ENCODE measurements at regions not wholly inside any gene's neighbourhood (a gene's known extent, or its start where the extent isn't known, plus 50 kb on each side); places are given as distances from the start of the nearest gene placed in this dataset.
A peak's percentile ranks its signal among the peaks of the same experiment; 100 is the strongest.
"Not testable (repeated sequence)": the region's sequence is repeated elsewhere in the genome, so short reads cannot be mapped to it uniquely, and the experiment has no call there.

GRCh38 chr14:35929186-35929585, 103.0 kb downstream of the BRMS1L start:
- Histone ChIP-seq H3K4me1 (ENCODE audit: insufficient read depth, low read length) (peaks cover 16% of the 10 kb centered on the region), H3K27ac (ENCODE audit: low read depth, low read length) (no peak overlapping the region), H3K27me3 (ENCODE audit: insufficient read depth, low read length) (no peaks in the 10 kb centered on the region), H3K36me3 (ENCODE audit: insufficient read depth, low read length) (no peaks in the 10 kb centered on the region), H3K4me3 (ENCODE audit: low read length in 2 of 2) (no peak overlapping the region), H3K9me3 (ENCODE audit: control insufficient read depth in 1 of 2, low read length in 2 of 2) (no peaks in the 10 kb centered on the region)
- CTCF ChIA-PET (ENCODE audit: partially characterized antibody): no interaction called here
- peaks cover 0 to 4% (median 0%) of the 10 kb centered on the region in 8 donors for H3K9me3 Mint-ChIP-seq
- no peak overlapping the region for H3K4me3 Mint-ChIP-seq
- peaks cover 0 to 2% of the 10 kb centered on the region in 2 donors for H3K27me3 Mint-ChIP-seq
- H3K36me3 Mint-ChIP-seq: no peaks in the 10 kb centered on the region
- H3K27ac Mint-ChIP-seq: no peak overlapping the region
- no peak for DNase-seq
- peaks cover 8 to 15% (median 13%) of the 10 kb centered on the region in 4 donors for H3K4me1 Mint-ChIP-seq
- intact Hi-C loops (cut with micrococcal nuclease): no loop called here
- POLR2A ChIA-PET (ENCODE audit: partially characterized antibody): no interaction called here

GRCh38 chr14:35927727-35928126, 101.6 kb downstream of the BRMS1L start:
- H3K36me3 Mint-ChIP-seq: no peaks in the 10 kb centered on the region
- peaks cover 8% of the 10 kb centered on the region for H3K4me1 ChIP-seq (ENCODE audit: insufficient read depth, low read length)
- CTCF ChIA-PET (ENCODE audit: partially characterized antibody): interaction anchor here (0.8 to 1.8 kb wide), 2 partner anchors 15 to 44 kb away, joined by 3 to 4 read pairs; no protein-coding TSS in a partner anchor
- no peaks in the 10 kb centered on the region for H3K27me3 ChIP-seq (ENCODE audit: insufficient read depth, low read length)
- H3K27ac ChIP-seq (ENCODE audit: low read depth, low read length): no peak overlapping the region
- POLR2A ChIA-PET (ENCODE audit: partially characterized antibody): no interaction called here
- peaks cover 0 to 2% of the 10 kb centered on the region in 2 donors for H3K27me3 Mint-ChIP-seq
- peaks cover 0 to 3% (median 0%) of the 10 kb centered on the region in 8 donors for H3K9me3 Mint-ChIP-seq
- H3K36me3 ChIP-seq (ENCODE audit: insufficient read depth, low read length): no peaks in the 10 kb centered on the region
- no peak for DNase-seq
- H3K27ac Mint-ChIP-seq: no peak overlapping the region
- no peak overlapping the region for H3K4me3 ChIP-seq (ENCODE audit: low read length in 2 of 2)
- H3K4me3 Mint-ChIP-seq: no peak overlapping the region
- H3K4me1 Mint-ChIP-seq: peaks cover 6 to 9% (median 8%) of the 10 kb centered on the region in 4 donors
- H3K9me3 ChIP-seq (ENCODE audit: control insufficient read depth in 1 of 2, low read length in 2 of 2): no peaks in the 10 kb centered on the region
- intact Hi-C loops (cut with micrococcal nuclease): no loop called here

- Mint-ChIP-seq H3K27ac (no peak overlapping the region), H3K4me3 (no peak overlapping the region), H3K4me1 (no peaks in the 10 kb centered on the region), H3K9me3 (peaks cover 0 to 6% (median 3%) of the 10 kb centered on the region in 8 donors), H3K27me3 (peaks cover 0 to 2% of the 10 kb centered on the region in 2 donors), H3K36me3 (no peaks in the 10 kb centered on the region)
- H3K4me1 ChIP-seq (ENCODE audit: insufficient read depth, low read length): no peaks in the 10 kb centered on the region
- intact Hi-C loops (cut with micrococcal nuclease): no loop called here
- no peaks in the 10 kb centered on the region for H3K36me3 ChIP-seq (ENCODE audit: insufficient read depth, low read length)
- POLR2A ChIA-PET (ENCODE audit: partially characterized antibody): no interaction called here
- no peak for DNase-seq
- no peaks in the 10 kb centered on the region for H3K9me3 ChIP-seq (ENCODE audit: control insufficient read depth in 1 of 2, low read length in 2 of 2)
- H3K27ac ChIP-seq (ENCODE audit: low read depth, low read length): no peak overlapping the region
- H3K27me3 ChIP-seq (ENCODE audit: insufficient read depth, low read length): no peaks in the 10 kb centered on the region
- no peak overlapping the region for H3K4me3 ChIP-seq (ENCODE audit: low read length in 2 of 2)
- CTCF ChIA-PET (ENCODE audit: partially characterized antibody): no interaction called here
Measured at GRCh38 chr14:35925319-35925718, 99.2 kb downstream of the BRMS1L start.

GRCh38 chr14:35922590-35922989, 96.5 kb downstream of the BRMS1L start:
- H3K27ac Mint-ChIP-seq; H3K36me3 ChIP-seq (ENCODE audit: insufficient read depth, low read length); H3K9me3 ChIP-seq (ENCODE audit: control insufficient read depth in 1 of 2, low read length in 2 of 2); CTCF ChIA-PET (ENCODE audit: partially characterized antibody); H3K4me1 Mint-ChIP-seq; H3K4me3 ChIP-seq (ENCODE audit: low read length in 2 of 2); H3K27me3 Mint-ChIP-seq; DNase-seq; H3K36me3 Mint-ChIP-seq; intact Hi-C loops (cut with micrococcal nuclease); H3K4me3 Mint-ChIP-seq; H3K27me3 ChIP-seq (ENCODE audit: insufficient read depth, low read length); POLR2A ChIA-PET (ENCODE audit: partially characterized antibody); H3K4me1 ChIP-seq (ENCODE audit: insufficient read depth, low read length); H3K27ac ChIP-seq (ENCODE audit: low read depth, low read length): not testable (repeated sequence)
- peaks cover 0 to 12% (median 7%) of the 10 kb centered on the region in 8 donors for H3K9me3 Mint-ChIP-seq

GRCh38 chr14:35921745-35922144, 95.6 kb downstream of the BRMS1L start:
- H3K36me3 ChIP-seq (ENCODE audit: insufficient read depth, low read length): no peaks in the 10 kb centered on the region
- no peaks in the 10 kb centered on the region for H3K9me3 ChIP-seq (ENCODE audit: control insufficient read depth in 1 of 2, low read length in 2 of 2)
- H3K4me1 ChIP-seq (ENCODE audit: insufficient read depth, low read length): no peaks in the 10 kb centered on the region
- H3K4me3 Mint-ChIP-seq: no peak overlapping the region
- no peaks in the 10 kb centered on the region for H3K27me3 ChIP-seq (ENCODE audit: insufficient read depth, low read length)
- H3K36me3 Mint-ChIP-seq: no peaks in the 10 kb centered on the region
- POLR2A ChIA-PET (ENCODE audit: partially characterized antibody): no interaction called here
- H3K9me3 Mint-ChIP-seq: peaks cover 0 to 13% (median 11%) of the 10 kb centered on the region in 8 donors
- H3K27me3 Mint-ChIP-seq: peaks cover 0 to 5% of the 10 kb centered on the region in 2 donors
- no peak for DNase-seq
- H3K27ac ChIP-seq (ENCODE audit: low read depth, low read length): no peak overlapping the region
- intact Hi-C loops (cut with micrococcal nuclease): no loop called here
- H3K4me1 Mint-ChIP-seq: no peaks in the 10 kb centered on the region
- H3K27ac Mint-ChIP-seq: peak overlapping the region in 1 of 7 donors; percentile 63
- no peak overlapping the region for H3K4me3 ChIP-seq (ENCODE audit: low read length in 2 of 2)
- CTCF ChIA-PET (ENCODE audit: partially characterized antibody): no interaction called here

All from CD4-positive, alpha-beta memory T cell (primary cell).